Heart left ventricle (tissue), 13 donors: ENCODE measurements at regions not wholly inside any gene's neighbourhood (a gene's known extent, or its start where the extent isn't known, plus 50 kb on each side); places are given as distances from the start of the nearest gene placed in this dataset.

Experiments used
- CTCF ChIP-seq, 12 donors: fragments of 200-600 bp; sonication (generic) in 4 of 12; IDR thresholded peaks; one replicate each; pipeline versions ENCODE4 v1.5.0 to v1.8.0; 2018 to 2022; ENCODE audit warnings: antibody characterized with exemption in 12 of 12, mild to moderate bottlenecking in 5 of 12
- POLR2A ChIP-seq, 2 donors: fragments of 450-650 bp; IDR thresholded peaks; one replicate each; pipeline ENCODE4 v1.6.1; 2017; ENCODE audit warnings: antibody characterized with exemption in 2 of 2, mild to moderate bottlenecking in 2 of 2, moderate library complexity in 2 of 2
- donor health status: ischemic (EF 13 %, LVEDD 7.1; RV severe dilation, severe dysfunction).
- donor health status: DM: no; HTN: yes; CAD: no.
- donor health status: DM: no; HTN: no; CAD: no.
- donor health status: ischemic (EF 25% LVEDD 6.9; RV normal size, moderate dysfunction).
- donor health status: ischemic (EF 25% LVEDD 5.7; RV mildly dilated, moderate dysfunction).
- donor health status: ischemic (EF 35%, LVEDD 5.7; RV mildly dilated, moderate dysfunction).
- donor health status: nonischemic (EF 11% LVEDD 7.7; RV severe dilation, severe dysfunction).
- donor health status: DM: yes; HTN: yes; CAD: no.
- donor health status: PGD.
- donor health status: ischemic (EF 29% LVEDD 5.4; RV normal size, mild dysfunction).
- donor health status: nonischemic (EF 23%, LVEDD 6.1; RV moderate dilation, normal function).

- TF ChIP-seq CTCF (IDR thresholded peaks at IDR 0.05) (no peak), POLR2A (IDR thresholded peaks at IDR 0.05) (no peak)
These were observed 192.9 kb upstream of the GALNT2 start for GRCh38 chr1:229874136-229874535.
